GM21619 (cell line): ENCODE measurements at regions not wholly inside any gene's neighbourhood (a gene's known extent, or its start where the extent isn't known, plus 50 kb on each side); places are given as distances from the start of the nearest gene placed in this dataset.

Source experiments
- ATAC-seq: cut with Tn5 transposase; IDR thresholded peaks from one replicate; pipeline ENCODE4 v1.9.1; 2021; ENCODE audit not compliant: unreplicated experiment

- no peak for ATAC-seq
Measured at GRCh38 chr21:16071761-16072160, 342.0 kb downstream of the USP25 start.

GRCh38 chr21:16072221-16072620, 342.4 kb downstream of the USP25 start:
- no peak for ATAC-seq

- no peak for ATAC-seq
Measured at GRCh38 chr21:16072737-16073136, 343.0 kb downstream of the USP25 start.

GRCh38 chr21:16073586-16073985, 343.8 kb downstream of the USP25 start:
- ATAC-seq = no peak

GRCh38 chr21:16074950-16075489, 345.2 kb downstream of the USP25 start:
- ATAC-seq = no peak

GRCh38 chr21:16075649-16076282, 346.0 kb downstream of the USP25 start:
- no peak for ATAC-seq

GRCh38 chr21:16076465-16076864, 346.7 kb downstream of the USP25 start:
- no peak for ATAC-seq

- ATAC-seq = no peak
Measured at GRCh38 chr21:16078382-16078781, 348.6 kb downstream of the USP25 start.

GRCh38 chr21:16079830-16080229, 350.0 kb downstream of the USP25 start:
- ATAC-seq = no peak

GRCh38 chr21:16081304-16081703, 351.5 kb downstream of the USP25 start:
- no peak for ATAC-seq

GRCh38 chr21:16082038-16082816, 352.4 kb downstream of the USP25 start:
- ATAC-seq = no peak

GRCh38 chr21:16084776-16085364, 355.1 kb downstream of the USP25 start:
- no peak for ATAC-seq

GRCh38 chr21:16085421-16085820, 355.6 kb downstream of the USP25 start:
- ATAC-seq = no peak

GRCh38 chr21:16086121-16086520, 356.3 kb downstream of the USP25 start:
- ATAC-seq = no peak

GRCh38 chr21:16086936-16087335, 357.2 kb downstream of the USP25 start:
- no peak for ATAC-seq

- no peak for ATAC-seq
Measured at GRCh38 chr21:16087523-16087922, 357.7 kb downstream of the USP25 start.

GRCh38 chr21:16088056-16088455, 358.3 kb downstream of the USP25 start:
- ATAC-seq = no peak

GRCh38 chr21:16095005-16095404, 365.2 kb downstream of the USP25 start:
- ATAC-seq = no peak

GRCh38 chr21:16096988-16097387, 367.2 kb downstream of the USP25 start:
- ATAC-seq = no peak

GRCh38 chr21:16102113-16102512, 372.3 kb downstream of the USP25 start:
- no peak for ATAC-seq

GRCh38 chr21:16108561-16109075, 378.8 kb downstream of the USP25 start:
- ATAC-seq = no peak
